ENCODE measurements at regions not wholly inside any gene's neighbourhood (a gene's known extent, or its start where the extent isn't known, plus 50 kb on each side); places are given as distances from the start of the nearest gene placed in this dataset.

DNA sequence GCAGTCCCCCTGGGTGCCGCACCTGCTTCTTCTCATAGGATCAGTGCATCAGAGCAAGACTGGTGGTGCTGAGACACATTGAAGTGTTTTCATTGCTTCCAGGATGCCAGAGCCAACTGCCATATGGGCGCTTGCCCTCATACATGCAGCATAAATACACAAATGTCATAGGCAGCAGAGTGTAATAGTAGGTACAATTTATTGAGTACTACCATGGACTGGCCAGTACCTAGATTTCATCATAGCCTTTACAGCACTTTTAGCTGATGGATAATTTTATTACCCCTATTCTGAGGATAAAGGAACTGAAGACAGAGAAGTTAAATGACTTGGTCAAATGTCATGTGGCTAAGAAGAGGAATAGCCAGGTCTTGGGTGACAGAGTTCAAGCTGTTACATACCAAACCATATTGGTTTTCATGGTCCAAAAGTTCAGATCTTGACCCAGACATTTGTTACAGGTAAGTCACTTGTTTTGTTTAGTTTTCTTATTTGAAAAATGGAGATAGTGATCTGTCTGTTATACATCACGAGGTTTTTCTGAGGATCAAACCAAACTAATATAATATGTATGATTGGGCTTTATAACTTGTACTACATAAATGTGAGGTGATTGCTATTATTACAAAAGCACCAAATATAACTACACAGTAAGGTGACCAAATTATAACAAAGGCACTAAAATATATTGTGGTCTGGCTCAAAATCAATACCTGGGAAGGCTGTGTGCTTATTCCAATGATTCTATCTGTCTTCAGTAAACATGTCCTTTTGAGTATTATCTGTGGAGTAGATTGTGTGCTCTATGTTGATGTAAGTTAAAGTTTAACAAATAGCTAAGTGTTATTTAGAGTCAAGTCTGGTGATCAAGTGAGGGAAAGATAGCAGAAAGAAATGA is 151.9 kb upstream of the CYRIA start:
- no peak for DNase-seq (ENCODE audit: low spot score)

- DNase-seq (ENCODE audit: low spot score): no peak
Observed at GRCh38 chr2:16816522-16816921, 150.9 kb upstream of the CYRIA start.

DNA sequence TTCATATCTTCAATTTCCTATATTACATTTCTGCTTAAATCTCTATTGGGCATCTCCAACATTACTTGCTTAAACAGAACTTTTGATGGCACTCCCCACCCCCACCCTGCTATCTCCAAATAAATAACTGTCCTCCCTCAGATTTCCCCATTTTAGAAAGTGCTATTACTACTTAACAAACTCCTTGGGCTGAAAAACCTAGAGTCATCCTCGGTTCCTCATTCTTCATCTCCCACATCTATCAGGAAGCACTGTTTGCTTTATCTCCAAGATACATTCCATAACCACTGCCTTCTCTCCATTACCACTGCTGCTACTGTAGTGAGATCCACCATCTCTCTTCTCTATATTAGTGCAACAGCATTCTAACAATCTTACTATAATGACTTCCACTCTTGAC is 150.4 kb upstream of the CYRIA start:
- DNase-seq (ENCODE audit: low spot score): no peak

DNA sequence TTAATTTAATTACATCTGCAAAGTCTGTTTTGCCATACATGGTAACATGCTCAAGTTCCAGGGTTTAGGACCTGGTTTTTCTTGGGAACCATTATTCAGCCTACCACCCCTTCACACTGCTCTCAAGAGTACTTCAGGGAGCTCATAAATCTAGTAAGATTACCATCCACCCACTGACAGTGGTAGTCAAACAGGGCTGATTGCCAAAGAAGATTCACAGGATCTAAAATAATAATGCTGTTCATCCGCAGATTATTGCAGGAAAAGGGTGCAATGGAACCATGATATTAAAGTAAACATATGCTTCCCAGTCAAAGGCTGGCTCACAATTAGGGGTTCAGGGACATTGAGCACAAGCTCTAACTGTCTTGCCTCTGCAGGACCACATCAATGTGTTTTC is 148.0 kb upstream of the CYRIA start:
- DNase-seq (ENCODE audit: low spot score): no peak

- no peak for DNase-seq (ENCODE audit: low spot score)
Observed at GRCh38 chr2:16798472-16798871, 132.8 kb upstream of the CYRIA start.

DNA sequence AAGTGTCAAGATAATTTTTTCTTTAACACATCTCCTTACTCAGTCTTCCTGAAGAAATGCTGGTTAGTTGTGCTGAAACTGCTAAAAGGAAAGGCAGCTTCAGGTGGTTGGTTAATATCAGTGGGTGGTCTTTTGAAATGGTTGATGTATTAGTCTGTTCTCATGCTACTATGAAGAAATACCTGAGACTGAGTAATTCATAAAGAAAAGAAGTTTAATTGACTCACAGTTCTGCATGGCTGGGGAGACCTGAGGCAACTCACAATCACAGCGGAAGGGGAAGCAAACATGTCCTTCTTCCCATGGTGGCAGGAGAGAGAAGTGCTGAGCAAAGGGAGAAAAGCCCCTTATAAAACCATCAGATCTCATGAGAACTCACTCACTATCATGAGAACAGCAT is 125.9 kb upstream of the CYRIA start:
- DNase-seq (ENCODE audit: low spot score): no peak

DNA sequence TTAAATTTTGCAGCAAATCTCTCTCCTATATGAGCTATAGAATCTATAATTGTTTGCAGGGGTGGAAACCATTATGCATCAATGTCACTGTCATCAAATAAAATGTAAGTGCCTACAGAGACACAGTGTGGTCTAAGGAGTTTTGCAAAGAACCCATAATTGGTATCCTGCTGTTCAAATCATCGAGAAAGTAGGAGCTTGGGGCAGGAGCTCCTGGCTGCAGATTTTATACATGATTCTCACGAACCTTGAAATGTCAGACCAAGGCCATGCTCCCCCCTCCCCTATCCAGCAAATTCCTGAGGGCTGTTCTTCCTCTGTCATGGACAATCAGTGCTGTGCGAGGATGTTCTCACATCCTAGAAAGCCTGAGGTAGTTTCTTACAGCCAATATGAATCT is 119.5 kb upstream of the CYRIA start:
- DNase-seq (ENCODE audit: low spot score): no peak

GRCh38 chr2:16784652-16785051 is 119.0 kb upstream of the CYRIA start:
- no peak for DNase-seq (ENCODE audit: low spot score)

DNA sequence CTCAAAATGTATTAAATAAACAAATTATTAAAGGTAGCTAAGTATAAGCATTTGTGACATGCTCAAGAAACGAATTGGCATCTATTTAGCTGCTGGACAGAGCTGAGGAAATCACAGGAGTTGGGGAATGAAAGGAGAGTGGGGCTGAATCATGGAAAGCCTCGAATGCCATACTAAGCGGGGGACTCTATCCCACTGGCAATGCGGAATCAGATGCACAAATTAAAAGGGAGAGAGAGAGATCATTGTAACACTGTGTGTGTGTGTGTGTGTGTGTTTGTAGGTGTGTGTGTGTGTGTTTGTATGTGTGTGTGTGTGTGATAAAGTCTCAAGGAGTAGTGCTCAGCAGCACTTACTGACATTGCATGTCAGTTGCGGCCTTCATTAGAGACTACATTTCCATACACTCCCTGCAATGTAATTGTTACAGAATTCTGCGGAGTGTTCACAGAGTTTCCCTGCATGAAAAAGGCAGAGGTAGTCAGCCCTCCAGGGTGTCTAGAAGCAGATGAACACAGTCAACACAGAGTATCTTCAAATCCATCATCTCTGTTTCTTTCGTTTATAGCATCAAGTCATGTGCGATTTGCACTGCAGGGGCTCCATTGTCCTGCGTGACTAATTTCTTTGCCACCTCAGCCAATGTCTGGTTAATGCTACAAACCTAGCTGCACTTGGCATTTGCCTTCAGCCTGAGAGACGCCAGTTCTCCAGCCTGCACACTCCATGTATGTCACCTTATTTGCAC is 111.7 kb upstream of the CYRIA start:
- no peak for DNase-seq (ENCODE audit: low spot score)

GRCh38 chr2:16775899-16776231 is 110.2 kb upstream of the CYRIA start:
- DNase-seq (ENCODE audit: low spot score): no peak

DNA sequence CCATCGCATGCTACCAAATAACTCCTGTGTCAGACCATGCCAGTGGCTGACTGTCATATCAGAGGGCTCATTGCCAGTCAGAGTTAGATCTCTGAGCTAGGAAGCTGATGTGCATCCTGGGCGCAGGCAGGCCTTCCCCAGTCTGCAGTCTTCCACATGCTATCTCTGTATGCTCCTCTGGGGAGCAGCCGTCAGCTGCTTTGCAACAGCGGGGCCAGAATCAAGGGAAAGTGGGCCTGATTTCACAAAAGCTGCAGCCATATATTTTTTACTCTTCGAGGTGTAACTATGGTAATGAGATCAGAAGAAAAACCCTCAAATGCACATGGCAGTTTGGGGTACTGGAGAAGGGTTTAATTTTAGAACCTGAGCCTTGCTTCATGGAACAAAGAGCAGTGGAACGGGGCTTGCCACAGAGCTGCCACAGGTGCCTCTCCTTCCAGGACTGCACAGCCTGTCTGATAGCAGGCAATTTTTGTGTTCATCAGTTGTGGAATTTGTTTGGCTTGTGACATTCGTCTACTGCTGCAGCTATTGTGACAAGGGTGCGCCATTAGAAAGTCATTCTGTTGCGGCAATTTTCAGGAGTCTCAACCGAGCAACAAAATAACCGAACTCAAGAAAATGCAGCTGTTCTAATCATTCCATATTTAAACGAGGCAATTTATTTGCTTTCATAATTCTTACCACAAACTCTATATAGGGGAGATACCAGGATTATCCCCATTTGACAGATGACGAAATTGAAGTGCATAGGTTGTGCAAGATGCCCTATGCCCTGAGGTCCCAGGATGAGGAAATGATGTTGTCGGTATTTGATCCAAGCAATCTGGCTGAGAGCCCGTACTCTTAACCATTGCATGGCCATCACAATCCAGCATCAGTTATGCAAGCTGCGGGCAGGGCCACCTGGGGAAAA is 109.6 kb upstream of the CYRIA start:
- DNase-seq (ENCODE audit: low spot score): no peak

- DNase-seq (ENCODE audit: low spot score): peak; percentile 30
Observed at GRCh38 chr2:16774091-16774490, 108.5 kb upstream of the CYRIA start.

DNA sequence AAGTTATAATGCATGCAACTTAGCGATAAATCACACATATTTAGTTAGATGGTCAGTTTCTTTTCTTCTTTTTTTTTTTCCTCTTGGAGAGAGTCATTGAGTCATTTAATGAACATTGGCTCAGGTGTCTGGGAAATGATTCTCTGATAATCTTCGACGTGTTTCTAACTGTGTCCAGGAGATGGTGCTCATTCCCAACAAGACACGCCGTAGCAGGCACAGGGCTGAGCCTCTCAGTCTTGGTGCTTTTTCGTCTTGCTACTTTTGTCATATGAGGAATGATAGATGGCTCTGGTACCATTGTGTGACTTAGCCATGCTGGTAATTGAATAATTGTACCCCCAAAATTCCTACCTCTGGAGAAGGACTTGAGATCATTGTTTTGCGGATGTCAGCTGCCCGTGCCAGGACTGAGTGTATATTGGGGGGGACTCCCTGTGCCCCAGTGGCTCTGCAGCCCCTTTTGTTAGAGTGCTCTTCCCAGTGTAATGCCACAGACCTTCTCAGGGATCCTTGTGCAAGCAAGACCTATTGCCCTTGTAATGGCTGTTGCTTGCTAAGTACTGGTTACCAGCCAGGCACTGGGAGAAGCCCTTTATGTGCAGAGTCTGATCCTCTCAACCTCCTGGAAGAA is 107.6 kb upstream of the CYRIA start:
- DNase-seq (ENCODE audit: low spot score): peak; percentile 67

DNA sequence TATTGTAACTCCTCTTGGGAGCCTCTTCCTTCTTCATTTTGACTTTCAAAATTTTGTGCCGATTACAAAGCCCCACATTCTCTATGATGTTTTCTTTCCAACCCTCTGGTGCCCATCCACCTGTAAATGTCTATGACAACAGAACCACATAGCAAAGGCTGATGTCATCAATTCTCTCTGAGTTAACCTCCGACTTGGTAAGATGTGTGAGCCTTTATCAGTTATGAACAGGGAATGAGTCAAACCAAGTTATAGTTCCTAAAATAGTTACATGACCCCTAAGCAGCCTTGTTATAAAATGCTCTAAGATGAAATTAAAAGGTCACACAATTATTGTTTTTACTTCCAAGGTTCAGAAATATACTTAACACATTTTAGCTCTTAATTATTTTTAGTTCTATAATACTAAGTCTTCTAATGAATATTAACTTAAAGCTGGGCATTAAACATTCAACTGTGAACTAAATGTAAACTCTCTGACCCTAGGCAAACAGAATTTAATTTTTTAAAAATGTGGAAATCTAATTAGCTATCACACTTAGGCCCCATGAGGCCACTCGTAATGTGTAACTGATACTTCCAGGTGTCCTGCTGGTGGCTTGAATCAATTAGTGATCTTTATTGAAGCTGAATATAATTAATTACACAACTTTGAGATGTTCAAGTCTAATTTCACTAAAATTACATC is 102.3 kb upstream of the CYRIA start:
- DNase-seq (ENCODE audit: low spot score): no peak

DNA sequence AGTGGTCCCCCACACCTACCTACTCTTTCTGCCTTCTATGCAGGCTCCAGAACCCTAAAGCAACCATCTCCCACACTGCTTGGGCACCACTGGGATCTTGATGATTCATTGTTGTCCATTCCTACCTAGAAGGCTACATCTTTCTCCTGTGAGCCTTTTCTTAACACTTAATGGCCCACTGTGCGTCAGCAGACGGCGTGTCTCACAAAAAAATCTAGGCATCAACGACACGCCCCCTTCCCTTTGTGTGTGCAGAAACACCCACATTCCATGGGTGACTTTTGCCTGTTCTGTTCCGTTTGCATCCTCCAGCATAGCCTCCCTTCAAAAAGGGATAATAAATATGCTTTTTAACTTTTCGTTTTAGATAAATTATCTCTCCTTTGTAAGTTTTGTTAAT is 99.7 kb upstream of the CYRIA start:
- no peak for DNase-seq (ENCODE audit: low spot score)

DNA sequence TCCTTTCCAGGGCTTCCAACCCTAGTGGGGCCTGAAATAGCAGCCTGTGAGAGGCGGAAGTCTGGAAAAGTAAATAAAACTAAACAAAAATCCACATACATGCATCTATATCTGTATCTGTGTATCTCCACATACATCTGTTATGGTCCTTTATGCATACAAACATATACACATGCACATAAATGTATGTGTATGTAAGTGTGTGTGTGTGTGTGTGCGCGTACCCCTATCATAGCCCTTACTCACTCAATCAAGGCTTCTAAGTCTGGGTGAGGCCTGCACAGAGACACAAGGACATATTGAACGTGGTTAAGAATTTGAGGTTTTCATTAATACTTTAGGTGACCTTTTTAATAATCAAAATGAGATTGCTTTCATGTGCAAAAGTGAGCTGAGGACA is 98.9 kb upstream of the CYRIA start:
- DNase-seq (ENCODE audit: low spot score): no peak

GRCh38 chr2:16763493-16763899 is 97.9 kb upstream of the CYRIA start:
- no peak for DNase-seq (ENCODE audit: low spot score)

GRCh38 chr2:16763056-16763455 is 97.4 kb upstream of the CYRIA start:
- no peak for DNase-seq (ENCODE audit: low spot score)

GRCh38 chr2:16760426-16760825 is 94.8 kb upstream of the CYRIA start:
- no peak for DNase-seq (ENCODE audit: low spot score)

DNA sequence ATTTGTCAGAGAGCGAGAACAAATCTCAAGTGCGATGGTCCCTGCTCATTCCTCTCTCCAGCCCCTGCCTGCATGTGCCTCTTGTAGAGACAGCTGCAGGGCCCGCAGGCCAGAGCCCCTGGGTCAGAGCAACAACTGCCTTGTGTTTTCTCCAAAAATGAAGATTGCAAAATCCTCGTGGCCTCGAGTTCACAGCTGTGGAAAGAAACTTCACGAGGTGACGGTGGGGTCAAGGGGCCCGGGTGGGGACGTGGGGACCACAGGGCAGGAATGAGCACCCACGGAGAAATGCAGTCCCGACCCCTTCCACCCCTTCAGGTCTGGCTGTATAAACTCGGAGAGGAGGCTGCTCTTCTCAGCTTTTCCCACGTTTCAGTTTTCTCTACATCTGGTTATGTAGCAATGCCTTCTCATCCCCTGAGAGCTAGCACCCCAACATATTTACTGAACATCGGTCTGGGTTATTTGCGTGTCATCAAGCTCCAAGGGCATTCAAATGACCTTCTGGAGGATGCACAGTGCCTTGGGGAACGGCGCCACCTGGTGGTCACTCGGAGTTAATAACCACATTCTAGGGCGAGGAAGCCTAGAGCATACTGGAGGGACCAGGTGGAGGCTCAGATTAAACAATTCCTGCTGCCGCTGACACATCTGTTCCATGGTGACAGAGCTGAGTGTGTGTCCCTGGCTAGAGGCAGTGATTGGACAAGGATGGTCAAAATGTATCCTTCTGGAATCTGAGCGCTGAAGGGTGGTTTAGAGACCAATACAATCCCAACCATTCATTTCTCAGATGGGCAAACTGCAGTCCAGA is 91.4 kb upstream of the CYRIA start:
- peak; percentile 58 for DNase-seq (ENCODE audit: low spot score)

- no peak for DNase-seq (ENCODE audit: low spot score)
Observed at GRCh38 chr2:16755442-16755841, 89.8 kb upstream of the CYRIA start.

Data from kidney capillary endothelial cell (primary cell).